Activated naive CD4-positive, alpha-beta T cell treated with anti-CD3 and anti-CD28 coated beads, Interleukin-2, amount 50 U/mL, for 72 hours (primary cell): ENCODE measurements at regions not wholly inside any gene's neighbourhood (a gene's known extent, or its start where the extent isn't known, plus 50 kb on each side); places are given as distances from the start of the nearest gene placed in this dataset.

ENCODE experiments used
- ATAC-seq, 2 donors: fragments of 150-1000 bp; cut with Tn5 transposase; 2 replicates each; pipeline ENCODE4 v1.10.0; 2021; ENCODE audit warnings: mild to moderate bottlenecking in 2 of 2, moderate library complexity in 2 of 2
- DNase-seq, 2 donors: peaks; one replicate each; pipeline ENCODE4 v3.0.0; 2021 to 2022; ENCODE audit warnings: low spot score in 2 of 2
- H3K27ac Mint-ChIP-seq, 2 donors: one replicate each; pipeline ENCODE4 v1.8.0; 2022; ENCODE audit warnings: mild to moderate bottlenecking in 2 of 2, mixed read lengths in 2 of 2
- H3K36me3 Mint-ChIP-seq, 2 donors: one replicate each; pipeline ENCODE4 v1.8.0; 2022; ENCODE audit warnings: mixed read lengths in 2 of 2
- H3K9me3 Mint-ChIP-seq, 2 donors: one replicate each; pipeline ENCODE4 v1.8.0; 2022; ENCODE audit warnings: mixed read lengths in 2 of 2

- no peak for DNase-seq
- ATAC-seq, result no peak
- no peaks in the 10 kb centered on the region for H3K36me3 Mint-ChIP-seq
- no peaks in the 10 kb centered on the region for H3K9me3 Mint-ChIP-seq
- no peak overlapping the region for H3K27ac Mint-ChIP-seq
These were observed 106.7 kb upstream of the DAAM1 start for GRCh38 chr14:59081720-59082119.

GRCh38 chr14:59085207-59085739 lies 103.2 kb upstream of the DAAM1 start:
- Mint-ChIP-seq H3K36me3 (no peaks in the 10 kb centered on the region), H3K27ac (no peak overlapping the region), H3K9me3 (no peaks in the 10 kb centered on the region)
- no peak for DNase-seq
- no peak for ATAC-seq

GRCh38 chr14:59086241-59086882 lies 102.1 kb upstream of the DAAM1 start:
- ATAC-seq (no peak), DNase-seq (no peak)
- Mint-ChIP-seq H3K9me3 (no peaks in the 10 kb centered on the region), H3K36me3 (no peaks in the 10 kb centered on the region), H3K27ac (no peak overlapping the region)

- no peak for ATAC-seq
- DNase-seq, result no peak
- Mint-ChIP-seq H3K9me3 (no peaks in the 10 kb centered on the region), H3K36me3 (no peaks in the 10 kb centered on the region), H3K27ac (no peak overlapping the region)
These were observed 101.2 kb upstream of the DAAM1 start for GRCh38 chr14:59087240-59087639.

GRCh38 chr14:59087711-59088110 lies 100.8 kb upstream of the DAAM1 start:
- no peak for ATAC-seq
- Mint-ChIP-seq H3K27ac (no peak overlapping the region), H3K9me3 (no peaks in the 10 kb centered on the region), H3K36me3 (no peaks in the 10 kb centered on the region)
- no peak for DNase-seq

GRCh38 chr14:59090572-59090971 lies 97.9 kb upstream of the DAAM1 start:
- no peaks in the 10 kb centered on the region for H3K36me3 Mint-ChIP-seq
- H3K27ac Mint-ChIP-seq, result no peak overlapping the region
- no peaks in the 10 kb centered on the region for H3K9me3 Mint-ChIP-seq
- DNase-seq (no peak), ATAC-seq (no peak)

GRCh38 chr14:59091404-59091803 lies 97.1 kb upstream of the DAAM1 start:
- no peaks in the 10 kb centered on the region for H3K9me3 Mint-ChIP-seq
- ATAC-seq (no peak), DNase-seq (no peak)
- H3K27ac Mint-ChIP-seq, result no peak overlapping the region
- no peaks in the 10 kb centered on the region for H3K36me3 Mint-ChIP-seq

GRCh38 chr14:59091976-59092375 lies 96.5 kb upstream of the DAAM1 start:
- no peak for ATAC-seq
- no peak for DNase-seq
- Mint-ChIP-seq H3K9me3 (no peaks in the 10 kb centered on the region), H3K36me3 (no peaks in the 10 kb centered on the region), H3K27ac (no peak overlapping the region)

- DNase-seq (no peak), ATAC-seq (no peak)
- Mint-ChIP-seq H3K36me3 (no peaks in the 10 kb centered on the region), H3K9me3 (no peaks in the 10 kb centered on the region), H3K27ac (no peak overlapping the region)
These were observed 94.6 kb upstream of the DAAM1 start for GRCh38 chr14:59093902-59094301.

GRCh38 chr14:59096303-59096702 lies 92.2 kb upstream of the DAAM1 start:
- DNase-seq (no peak), ATAC-seq (no peak)
- Mint-ChIP-seq H3K27ac (no peak overlapping the region), H3K9me3 (no peaks in the 10 kb centered on the region), H3K36me3 (no peaks in the 10 kb centered on the region)

GRCh38 chr14:59097681-59098080 lies 90.8 kb upstream of the DAAM1 start:
- H3K27ac Mint-ChIP-seq, result no peak overlapping the region
- no peak for DNase-seq
- H3K9me3 Mint-ChIP-seq, result no peaks in the 10 kb centered on the region
- ATAC-seq, result no peak
- H3K36me3 Mint-ChIP-seq, result no peaks in the 10 kb centered on the region

- no peaks in the 10 kb centered on the region for H3K9me3 Mint-ChIP-seq
- H3K27ac Mint-ChIP-seq, result no peak overlapping the region
- H3K36me3 Mint-ChIP-seq, result no peaks in the 10 kb centered on the region
- ATAC-seq (no peak), DNase-seq (no peak)
These were observed 90.1 kb upstream of the DAAM1 start for GRCh38 chr14:59098377-59098776.

- DNase-seq (no peak), ATAC-seq (no peak)
- Mint-ChIP-seq H3K36me3 (no peaks in the 10 kb centered on the region), H3K9me3 (no peaks in the 10 kb centered on the region), H3K27ac (no peak overlapping the region)
These were observed 88.3 kb upstream of the DAAM1 start for GRCh38 chr14:59100205-59100604.

GRCh38 chr14:59101476-59101875 lies 87.0 kb upstream of the DAAM1 start:
- Mint-ChIP-seq H3K27ac (no peak overlapping the region), H3K36me3 (no peaks in the 10 kb centered on the region), H3K9me3 (no peaks in the 10 kb centered on the region)
- no peak for ATAC-seq
- no peak for DNase-seq

- ATAC-seq (no peak), DNase-seq (no peak)
- Mint-ChIP-seq H3K9me3 (no peaks in the 10 kb centered on the region), H3K36me3 (no peaks in the 10 kb centered on the region), H3K27ac (no peak overlapping the region)
These were observed 85.1 kb upstream of the DAAM1 start for GRCh38 chr14:59103396-59103795.

- H3K9me3 Mint-ChIP-seq, result no peaks in the 10 kb centered on the region
- no peak for ATAC-seq
These were observed 80.6 kb upstream of the DAAM1 start for GRCh38 chr14:59107819-59108218.

GRCh38 chr14:59116984-59117415 lies 71.5 kb upstream of the DAAM1 start:
- DNase-seq, result no peak
- peak in 1 of 2 donors; percentile 87 for ATAC-seq
- H3K36me3 Mint-ChIP-seq, result no peaks in the 10 kb centered on the region
- no peak overlapping the region for H3K27ac Mint-ChIP-seq
- no peaks in the 10 kb centered on the region for H3K9me3 Mint-ChIP-seq

More at GRCh38 chr14:59107819-59108218, 80.6 kb upstream of the DAAM1 start:
- Mint-ChIP-seq H3K36me3 (no peaks in the 10 kb centered on the region), H3K27ac (no peak overlapping the region)
- no peak for DNase-seq

- Mint-ChIP-seq H3K9me3 (no peaks in the 10 kb centered on the region), H3K27ac (no peak overlapping the region), H3K36me3 (no peaks in the 10 kb centered on the region)
- no peak for DNase-seq
- ATAC-seq, result no peak
These were observed 70.5 kb upstream of the DAAM1 start for GRCh38 chr14:59117754-59118528.
